ENCODE measurements at regions not wholly inside any gene's neighbourhood (a gene's known extent, or its start where the extent isn't known, plus 50 kb on each side); places are given as distances from the start of the nearest gene placed in this dataset.
A peak's percentile ranks its signal among the peaks of the same experiment; 100 is the strongest.
"Not testable (repeated sequence)": the region's sequence is repeated elsewhere in the genome, so short reads cannot be mapped to it uniquely, and the experiment has no call there.

DNA sequence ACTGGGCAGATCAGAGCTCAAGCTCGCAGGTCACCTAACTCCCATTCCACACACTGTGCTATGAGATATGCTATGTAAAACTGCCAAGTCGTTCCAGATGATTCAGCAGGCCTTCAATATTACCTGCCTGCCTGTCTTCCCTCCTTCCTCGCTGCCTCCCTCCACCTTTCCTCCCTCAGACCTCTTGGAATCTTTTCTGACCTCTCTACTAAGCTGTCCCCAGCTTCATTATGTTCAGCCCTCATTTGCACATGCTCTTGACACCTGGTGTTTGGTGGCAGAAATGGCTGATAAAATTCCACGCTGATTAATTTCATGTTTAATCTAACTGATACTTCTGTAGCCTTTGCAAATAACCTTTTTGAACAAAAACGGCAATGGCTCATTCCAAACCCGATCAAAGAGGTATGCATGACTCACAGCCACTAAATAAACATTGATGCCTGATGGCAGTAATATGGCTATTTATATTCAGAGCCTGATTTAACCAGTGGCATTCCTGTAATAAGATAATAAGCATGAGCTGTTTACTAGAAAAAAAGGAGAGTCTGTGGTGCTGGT is 130.8 kb upstream of the EGLN3 start:
- H3K4me3 ChIP-seq (ENCODE audit: low read depth, low read length) = no peak overlapping the region
- in situ Hi-C loops (cut with HindIII; ENCODE audit: low sequenced_read_pairs) = loop anchor here (5.0 kb wide), 1 partner anchor 244 kb away; no protein-coding TSS in a partner anchor
- peak; percentile 63 for DNase-seq (ENCODE audit: low read depth)
- TF ChIP-seq, protein P1, sequence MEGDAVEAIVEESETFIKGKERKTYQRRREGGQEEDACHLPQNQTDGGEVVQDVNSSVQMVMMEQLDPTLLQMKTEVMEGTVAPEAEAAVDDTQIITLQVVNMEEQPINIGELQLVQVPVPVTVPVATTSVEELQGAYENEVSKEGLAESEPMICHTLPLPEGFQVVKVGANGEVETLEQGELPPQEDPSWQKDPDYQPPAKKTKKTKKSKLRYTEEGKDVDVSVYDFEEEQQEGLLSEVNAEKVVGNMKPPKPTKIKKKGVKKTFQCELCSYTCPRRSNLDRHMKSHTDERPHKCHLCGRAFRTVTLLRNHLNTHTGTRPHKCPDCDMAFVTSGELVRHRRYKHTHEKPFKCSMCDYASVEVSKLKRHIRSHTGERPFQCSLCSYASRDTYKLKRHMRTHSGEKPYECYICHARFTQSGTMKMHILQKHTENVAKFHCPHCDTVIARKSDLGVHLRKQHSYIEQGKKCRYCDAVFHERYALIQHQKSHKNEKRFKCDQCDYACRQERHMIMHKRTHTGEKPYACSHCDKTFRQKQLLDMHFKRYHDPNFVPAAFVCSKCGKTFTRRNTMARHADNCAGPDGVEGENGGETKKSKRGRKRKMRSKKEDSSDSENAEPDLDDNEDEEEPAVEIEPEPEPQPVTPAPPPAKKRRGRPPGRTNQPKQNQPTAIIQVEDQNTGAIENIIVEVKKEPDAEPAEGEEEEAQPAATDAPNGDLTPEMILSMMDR (IDR thresholded peaks at IDR 0.05; ENCODE audit: low read depth, low read length, missing control alignments) = no peak

DNA sequence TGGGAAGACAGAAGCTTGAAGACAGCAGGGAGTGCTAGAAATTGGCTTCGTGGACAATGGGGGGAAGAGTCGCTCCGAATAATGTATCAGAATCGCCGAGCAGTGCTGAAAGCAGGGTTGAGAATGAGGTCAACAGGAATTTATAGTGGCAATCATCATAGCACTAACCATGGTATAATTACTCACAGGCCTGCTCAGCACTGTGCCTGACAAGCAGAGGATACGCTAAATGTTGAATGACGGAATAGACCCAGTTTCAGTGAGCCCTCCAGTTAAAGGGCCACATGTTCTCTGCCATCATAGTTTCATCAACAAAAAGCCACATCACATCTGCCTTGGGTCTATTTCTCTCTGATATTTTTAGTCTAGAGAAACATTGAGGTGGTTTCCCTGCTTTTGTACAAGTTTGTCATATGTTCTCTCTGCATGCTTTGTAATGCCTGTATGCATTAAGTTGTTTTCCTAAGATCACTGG is 130.3 kb upstream of the EGLN3 start:
- in situ Hi-C loops (cut with HindIII; ENCODE audit: low sequenced_read_pairs) = loop anchor here (5.0 kb wide), 1 partner anchor 244 kb away; no protein-coding TSS in a partner anchor
- peak; percentile 49 for DNase-seq (ENCODE audit: low read depth)
- H3K4me3 ChIP-seq (ENCODE audit: low read depth, low read length) = no peak overlapping the region
- TF ChIP-seq, protein P1 (IDR thresholded peaks at IDR 0.05; ENCODE audit: low read depth, low read length, missing control alignments) = no peak

DNA sequence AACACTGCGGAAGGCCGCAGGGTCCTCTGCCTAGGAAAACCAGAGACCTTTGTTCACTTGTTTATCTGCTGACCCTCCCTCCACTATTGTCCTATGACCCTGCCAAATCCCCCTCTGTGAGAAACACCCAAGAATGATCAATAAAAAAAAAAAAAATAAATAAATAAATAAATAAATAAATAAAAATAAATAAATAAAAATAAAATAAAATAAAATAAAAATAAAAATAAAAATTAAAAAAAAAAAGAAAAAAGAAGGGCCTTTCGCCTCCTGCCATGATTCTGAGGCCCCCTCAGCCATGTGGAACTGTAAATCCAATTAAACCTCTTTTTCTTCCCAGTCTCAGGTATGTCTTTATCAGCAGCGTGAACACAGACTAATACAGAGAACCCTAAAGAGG is 128.8 kb upstream of the EGLN3 start:
- in situ Hi-C loops (cut with HindIII; ENCODE audit: low sequenced_read_pairs) = loop anchor here (5.0 kb wide), 1 partner anchor 242 kb away; no protein-coding TSS in a partner anchor
- not testable (repeated sequence) for DNase-seq (ENCODE audit: low read depth); H3K4me3 ChIP-seq (ENCODE audit: low read depth, low read length)

DNA sequence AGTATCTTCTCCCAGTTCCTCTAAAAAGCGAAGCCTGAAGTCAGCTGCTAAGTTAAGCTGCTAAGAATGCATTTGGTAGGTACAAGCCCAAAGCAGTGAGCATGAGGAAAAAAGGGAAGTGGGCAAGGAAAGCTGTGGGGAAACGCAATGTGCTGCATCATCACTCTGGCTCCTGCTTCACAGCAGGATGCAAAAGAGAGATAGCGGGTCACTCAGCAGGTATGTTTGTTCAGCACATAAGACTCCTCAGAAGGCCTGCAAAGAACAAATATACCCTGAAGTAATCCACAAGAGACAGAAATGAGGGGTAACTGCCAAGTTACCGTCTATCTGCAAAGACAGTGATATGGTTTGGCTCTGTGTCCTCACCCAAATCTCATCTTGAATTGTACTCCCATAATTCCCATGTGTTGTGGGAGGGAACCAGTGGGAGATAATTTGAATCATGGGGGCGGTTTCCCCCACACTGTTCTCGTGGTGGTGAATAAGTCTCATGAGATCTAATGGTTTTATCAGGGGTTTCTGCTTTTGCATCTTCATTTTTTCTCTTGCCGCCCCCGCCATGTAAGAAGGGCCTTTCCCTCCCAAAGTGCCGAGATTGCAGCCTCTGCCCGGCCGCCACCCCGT is 127.4 kb upstream of the EGLN3 start:
- in situ Hi-C loops (cut with HindIII; ENCODE audit: low sequenced_read_pairs) = no loop called here
- TF ChIP-seq, protein P1 (IDR thresholded peaks at IDR 0.05; ENCODE audit: low read depth, low read length, missing control alignments) = no peak
- H3K4me3 ChIP-seq (ENCODE audit: low read depth, low read length) = no peak overlapping the region
- DNase-seq (ENCODE audit: low read depth) = peak; percentile 56

DNA sequence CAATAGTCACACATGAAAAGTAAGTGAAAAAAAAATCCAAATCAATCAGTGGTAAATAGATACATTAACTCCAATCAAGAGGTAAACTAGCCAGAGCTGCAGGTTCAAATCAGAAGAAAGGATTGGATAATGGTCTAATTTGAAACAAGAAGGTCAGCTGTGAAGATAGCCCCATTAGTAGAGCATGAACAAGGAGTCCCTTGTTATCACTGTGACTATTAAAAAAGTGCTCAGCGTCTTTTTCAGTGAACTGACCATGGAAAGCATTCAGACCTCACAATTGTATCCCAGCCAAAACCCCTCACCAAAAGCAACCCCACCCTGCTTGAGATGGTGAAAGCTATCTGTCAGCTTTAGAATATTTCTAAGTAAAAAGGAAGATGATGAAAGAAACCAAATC is 125.0 kb upstream of the EGLN3 start:
- no peak for DNase-seq (ENCODE audit: low read depth)
- in situ Hi-C loops (cut with HindIII; ENCODE audit: low sequenced_read_pairs) = no loop called here
- TF ChIP-seq, protein P1 (IDR thresholded peaks at IDR 0.05; ENCODE audit: low read depth, low read length, missing control alignments) = no peak
- H3K4me3 ChIP-seq (ENCODE audit: low read depth, low read length) = no peak overlapping the region

DNA sequence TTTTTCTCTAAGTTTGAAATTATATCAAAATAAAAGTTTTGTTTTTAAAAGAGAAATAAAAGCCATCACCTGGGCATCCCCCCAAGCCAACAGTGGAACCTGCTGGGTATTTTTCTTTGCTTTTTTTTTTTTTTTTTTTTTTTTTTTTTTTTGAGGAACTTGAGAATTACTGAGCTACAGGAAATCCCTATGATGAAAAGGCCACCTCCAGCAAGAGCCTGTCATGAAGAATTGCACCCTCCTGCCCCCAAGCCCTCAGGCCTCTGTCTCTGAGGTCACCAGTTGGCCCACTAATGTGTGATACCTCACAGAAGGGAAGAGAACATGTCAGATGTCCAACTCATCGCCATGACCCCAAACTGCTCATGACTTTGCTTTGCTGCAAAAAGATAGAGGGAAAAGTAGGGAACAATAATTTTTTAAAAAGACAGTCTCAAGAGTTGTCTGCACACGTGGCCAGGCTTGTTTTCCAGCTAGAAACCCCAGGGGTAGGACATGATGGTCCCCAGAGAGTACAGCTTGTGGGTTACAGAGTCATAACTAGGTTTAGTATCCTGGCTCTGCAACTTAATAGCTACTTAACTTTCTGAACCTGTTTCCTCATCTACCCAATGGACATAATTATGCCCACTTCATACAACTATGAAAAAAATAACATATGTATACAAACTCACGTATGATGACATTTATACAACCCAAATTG is 124.3 kb upstream of the EGLN3 start:
- TF ChIP-seq, protein P1 (IDR thresholded peaks at IDR 0.05; ENCODE audit: low read depth, low read length, missing control alignments) = no peak
- in situ Hi-C loops (cut with HindIII; ENCODE audit: low sequenced_read_pairs) = no loop called here
- no peak overlapping the region for H3K4me3 ChIP-seq (ENCODE audit: low read depth, low read length)
- no peak for DNase-seq (ENCODE audit: low read depth)

DNA sequence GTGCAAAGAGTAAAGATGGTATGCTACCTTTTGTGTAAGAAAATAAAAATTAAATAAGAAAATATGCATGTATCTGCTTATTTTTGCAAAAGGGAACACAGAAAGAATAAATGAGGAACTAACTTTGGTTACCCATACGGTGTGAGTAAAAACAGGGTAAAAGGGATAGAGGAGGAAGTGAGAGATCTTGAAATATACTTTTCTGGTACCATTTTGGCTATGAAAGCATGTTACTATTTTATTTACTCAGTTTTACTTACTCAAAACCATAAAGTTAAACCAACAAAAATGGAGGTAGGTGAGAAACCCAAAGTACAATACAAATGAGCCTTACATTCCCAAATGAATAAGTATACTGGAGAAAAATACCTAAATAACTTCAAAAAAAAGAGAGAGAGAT is 122.0 kb upstream of the EGLN3 start:
- no peak for DNase-seq (ENCODE audit: low read depth)
- H3K4me3 ChIP-seq (ENCODE audit: low read depth, low read length) = no peak overlapping the region
- TF ChIP-seq, protein P1 (IDR thresholded peaks at IDR 0.05; ENCODE audit: low read depth, low read length, missing control alignments) = no peak
- in situ Hi-C loops (cut with HindIII; ENCODE audit: low sequenced_read_pairs) = no loop called here
